ENCODE measurements at regions not wholly inside any gene's neighbourhood (a gene's known extent, or its start where the extent isn't known, plus 50 kb on each side); places are given as distances from the start of the nearest gene placed in this dataset.

GRCh38 chr13:107003911-107004310 is 436.0 kb upstream of the ARGLU1 start:
- H3K36me3 ChIP-seq: no peaks in the 10 kb centered on the region
- H3K27me3 ChIP-seq (ENCODE audit: low read depth): no peaks in the 10 kb centered on the region
- H3K27ac ChIP-seq (replicated peaks): no peak overlapping the region
- no peak for TF ChIP-seq CTCF (IDR thresholded peaks at IDR 0.05; ENCODE audit: borderline replicate concordance)
- DNase-seq: no peak
- no peaks in the 10 kb centered on the region for H3K4me1 ChIP-seq
- intact Hi-C loops (cut with micrococcal nuclease): no loop called here
- no peaks in the 10 kb centered on the region for H3K9me3 ChIP-seq (replicated peaks)
- H3K4me3 ChIP-seq: no peak overlapping the region

- Histone ChIP-seq H3K9me3 (replicated peaks) (no peaks in the 10 kb centered on the region), H3K4me3 (no peak overlapping the region), H3K4me1 (no peaks in the 10 kb centered on the region), H3K27ac (replicated peaks) (no peak overlapping the region), H3K27me3 (ENCODE audit: low read depth) (no peaks in the 10 kb centered on the region), H3K36me3 (no peaks in the 10 kb centered on the region)
- intact Hi-C loops (cut with micrococcal nuclease): no loop called here
- no peak for TF ChIP-seq CTCF (IDR thresholded peaks at IDR 0.05; ENCODE audit: borderline replicate concordance)
- DNase-seq: no peak
Measured at GRCh38 chr13:106998664-106999063, 430.7 kb upstream of the ARGLU1 start.

DNA sequence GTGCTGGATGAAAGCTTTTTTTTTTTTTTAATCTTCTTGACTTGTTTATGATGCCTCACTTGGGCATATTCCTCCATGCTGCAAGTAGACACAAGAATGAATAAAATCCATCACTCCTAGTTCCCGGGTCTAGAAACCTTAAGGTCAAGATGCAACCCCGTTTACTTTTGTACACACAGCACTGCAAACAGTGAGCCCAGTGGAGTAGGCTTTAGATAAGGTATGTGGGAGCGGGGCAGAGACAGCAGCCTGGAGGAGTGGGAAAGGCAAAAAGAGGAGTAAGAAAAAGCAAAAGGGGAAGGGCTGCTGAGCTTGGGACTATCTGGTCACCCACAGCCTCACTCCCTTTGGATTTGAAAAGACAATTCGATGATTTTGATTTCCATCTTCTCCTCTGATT is 429.8 kb upstream of the ARGLU1 start:
- intact Hi-C loops (cut with micrococcal nuclease): no loop called here
- Histone ChIP-seq H3K9me3 (replicated peaks) (no peaks in the 10 kb centered on the region), H3K27me3 (ENCODE audit: low read depth) (no peaks in the 10 kb centered on the region), H3K36me3 (no peaks in the 10 kb centered on the region), H3K4me3 (no peak overlapping the region), H3K27ac (replicated peaks) (no peak overlapping the region), H3K4me1 (no peaks in the 10 kb centered on the region)
- DNase-seq: no peak
- no peak for TF ChIP-seq CTCF (IDR thresholded peaks at IDR 0.05; ENCODE audit: borderline replicate concordance)

GRCh38 chr13:106996867-106997618 is 429.1 kb upstream of the ARGLU1 start:
- no peaks in the 10 kb centered on the region for H3K27me3 ChIP-seq (ENCODE audit: low read depth)
- intact Hi-C loops (cut with micrococcal nuclease): no loop called here
- no peaks in the 10 kb centered on the region for H3K9me3 ChIP-seq (replicated peaks)
- no peak overlapping the region for H3K4me3 ChIP-seq
- no peaks in the 10 kb centered on the region for H3K4me1 ChIP-seq
- H3K27ac ChIP-seq (replicated peaks): no peak overlapping the region
- TF ChIP-seq CTCF (IDR thresholded peaks at IDR 0.05; ENCODE audit: borderline replicate concordance): no peak
- no peaks in the 10 kb centered on the region for H3K36me3 ChIP-seq
- DNase-seq: no peak

GRCh38 chr13:106990594-106990993 is 422.7 kb upstream of the ARGLU1 start:
- Histone ChIP-seq H3K27ac (replicated peaks) (no peak overlapping the region), H3K4me1 (peaks cover 9% of the 10 kb centered on the region), H3K27me3 (ENCODE audit: low read depth) (no peaks in the 10 kb centered on the region), H3K36me3 (no peaks in the 10 kb centered on the region), H3K4me3 (no peak overlapping the region), H3K9me3 (replicated peaks) (no peaks in the 10 kb centered on the region)
- intact Hi-C loops (cut with micrococcal nuclease): no loop called here
- no peak for DNase-seq
- TF ChIP-seq CTCF (IDR thresholded peaks at IDR 0.05; ENCODE audit: borderline replicate concordance): no peak

All from left ventricle myocardium inferior (tissue), 1 donor.